ENCODE measurements at regions not wholly inside any gene's neighbourhood (a gene's known extent, or its start where the extent isn't known, plus 50 kb on each side); places are given as distances from the start of the nearest gene placed in this dataset.

DNA sequence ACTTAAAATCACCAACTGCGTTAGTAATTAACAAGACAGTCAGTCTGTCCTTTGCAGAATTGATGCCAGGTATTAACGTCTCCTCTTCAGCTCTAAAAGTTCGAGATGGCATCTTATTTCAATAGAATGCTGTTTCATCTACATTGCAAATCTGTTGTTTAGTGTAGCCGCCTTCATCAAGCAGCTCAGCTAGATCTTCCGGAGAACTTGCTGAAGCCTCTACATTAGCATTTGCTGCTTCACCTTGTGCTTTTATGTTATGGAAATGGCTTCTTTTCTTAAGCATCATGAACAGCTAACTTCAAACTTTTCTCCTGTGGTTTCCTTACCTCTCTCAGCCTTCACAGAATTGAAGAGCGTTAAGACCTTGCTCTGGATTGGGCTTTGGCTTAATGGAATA is 95.5 kb upstream of the FAM20C start:
- Histone ChIP-seq H3K4me2 (ENCODE audit: insufficient read depth, low read length) (no peak overlapping the region), H3K27ac (ENCODE audit: low read length) (no peak overlapping the region), H3K9ac (ENCODE audit: low read depth, low read length) (no peak overlapping the region), H3K36me3 (ENCODE audit: insufficient read depth, low read length) (no peaks in the 10 kb centered on the region), H4K20me1 (ENCODE audit: insufficient read depth, low read length) (no peaks in the 10 kb centered on the region), H3K9me3 (ENCODE audit: insufficient read depth, low read length, severe bottlenecking) (no peaks in the 10 kb centered on the region), H3K4me1 (ENCODE audit: insufficient read depth, low read length) (no peaks in the 10 kb centered on the region), H3K4me3 (ENCODE audit: low read depth in 1 of 2, low read length in 2 of 2) (no peak overlapping the region), H3K79me2 (ENCODE audit: insufficient read depth, low read length) (no peaks in the 10 kb centered on the region), H3K27me3 (ENCODE audit: insufficient read depth, low read length, poor library complexity) (peaks cover 11% of the 10 kb centered on the region), H2AFZ (ENCODE audit: low read depth, low read length) (no peak overlapping the region)
- TF ChIP-seq, protein P1, sequence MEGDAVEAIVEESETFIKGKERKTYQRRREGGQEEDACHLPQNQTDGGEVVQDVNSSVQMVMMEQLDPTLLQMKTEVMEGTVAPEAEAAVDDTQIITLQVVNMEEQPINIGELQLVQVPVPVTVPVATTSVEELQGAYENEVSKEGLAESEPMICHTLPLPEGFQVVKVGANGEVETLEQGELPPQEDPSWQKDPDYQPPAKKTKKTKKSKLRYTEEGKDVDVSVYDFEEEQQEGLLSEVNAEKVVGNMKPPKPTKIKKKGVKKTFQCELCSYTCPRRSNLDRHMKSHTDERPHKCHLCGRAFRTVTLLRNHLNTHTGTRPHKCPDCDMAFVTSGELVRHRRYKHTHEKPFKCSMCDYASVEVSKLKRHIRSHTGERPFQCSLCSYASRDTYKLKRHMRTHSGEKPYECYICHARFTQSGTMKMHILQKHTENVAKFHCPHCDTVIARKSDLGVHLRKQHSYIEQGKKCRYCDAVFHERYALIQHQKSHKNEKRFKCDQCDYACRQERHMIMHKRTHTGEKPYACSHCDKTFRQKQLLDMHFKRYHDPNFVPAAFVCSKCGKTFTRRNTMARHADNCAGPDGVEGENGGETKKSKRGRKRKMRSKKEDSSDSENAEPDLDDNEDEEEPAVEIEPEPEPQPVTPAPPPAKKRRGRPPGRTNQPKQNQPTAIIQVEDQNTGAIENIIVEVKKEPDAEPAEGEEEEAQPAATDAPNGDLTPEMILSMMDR (IDR thresholded peaks at IDR 0.05; ENCODE audit: borderline replicate concordance, extremely low read depth, low read length, poor library complexity, severe bottlenecking), result no peak
- DNase-seq (no peak), ATAC-seq (ENCODE audit: insufficient read depth, low read depth) (no peak)

DNA sequence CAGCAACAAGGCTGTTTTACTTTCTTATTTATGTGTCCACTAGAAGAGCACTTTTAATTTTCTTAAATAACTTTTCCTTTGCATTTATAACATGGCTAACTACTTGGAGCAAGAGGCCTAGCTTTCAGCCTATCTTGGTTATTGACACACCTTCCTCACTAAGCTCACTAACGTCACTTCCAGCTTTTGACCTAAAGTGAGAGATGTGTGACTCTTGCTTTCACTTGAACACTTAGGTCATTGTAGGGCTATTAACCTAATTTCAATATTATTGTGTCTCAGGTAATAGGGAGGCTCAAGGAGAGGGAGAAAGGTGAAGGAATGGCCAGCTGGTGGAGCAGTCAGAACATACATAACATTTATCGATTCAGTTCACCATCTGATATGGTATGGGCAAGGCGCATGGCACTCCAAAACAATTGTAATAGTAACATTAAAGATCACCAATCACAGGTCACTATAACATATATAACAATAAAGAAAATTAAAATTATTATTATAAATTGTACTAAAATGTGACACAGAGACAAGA is 95.0 kb upstream of the FAM20C start:
- H3K4me2 ChIP-seq (ENCODE audit: insufficient read depth, low read length), result no peak overlapping the region
- no peak overlapping the region for H3K9ac ChIP-seq (ENCODE audit: low read depth, low read length)

DNA sequence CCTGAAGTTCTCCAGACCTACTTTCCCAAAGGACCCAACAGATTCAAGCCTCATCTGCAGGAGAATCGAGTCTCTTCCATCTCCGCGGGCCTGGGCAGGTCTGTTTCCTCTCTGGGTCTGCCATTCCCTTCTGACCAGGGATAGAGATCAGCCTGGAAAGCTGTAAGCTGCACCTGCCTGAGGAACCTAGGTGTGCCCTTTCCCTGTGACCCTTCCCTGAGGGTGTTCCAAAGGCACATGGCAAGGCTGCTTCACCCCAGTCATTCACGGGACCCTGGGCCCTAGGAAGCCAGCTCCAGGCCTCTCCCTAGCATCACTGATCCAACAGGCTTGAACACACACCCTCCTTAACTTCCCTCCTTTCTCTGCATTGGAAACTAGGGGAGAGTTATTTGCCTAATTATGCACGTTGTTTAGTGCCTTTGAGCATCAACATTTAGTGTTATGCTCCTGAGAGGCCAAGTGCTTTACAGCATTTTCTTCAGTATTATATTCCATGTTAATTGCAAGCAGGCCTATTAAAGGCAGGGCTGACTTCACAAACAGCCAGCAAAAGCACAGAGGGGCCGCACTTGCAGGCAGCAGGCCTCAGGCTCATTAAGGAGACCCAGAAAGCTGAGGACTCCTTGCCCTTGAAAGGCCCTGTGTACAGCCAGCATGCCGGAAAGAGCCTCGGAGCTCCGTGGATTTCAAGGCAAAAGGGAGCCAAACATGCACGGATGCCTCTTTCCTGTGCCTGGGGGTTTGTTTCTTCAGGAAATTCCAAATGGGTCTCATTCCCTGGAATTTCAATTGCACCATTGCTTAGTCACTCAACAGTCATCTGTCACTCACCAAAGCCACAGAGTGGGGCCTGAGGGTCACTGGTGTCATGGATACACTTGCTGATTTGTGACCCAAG is 91.0 kb upstream of the FAM20C start:
- Histone ChIP-seq H3K9me3 (ENCODE audit: insufficient read depth, low read length, severe bottlenecking) (no peaks in the 10 kb centered on the region), H3K36me3 (ENCODE audit: insufficient read depth, low read length) (no peaks in the 10 kb centered on the region), H2AFZ (ENCODE audit: low read depth, low read length) (no peak overlapping the region), H3K79me2 (ENCODE audit: insufficient read depth, low read length) (no peaks in the 10 kb centered on the region), H3K27me3 (ENCODE audit: insufficient read depth, low read length, poor library complexity) (peaks cover 8% of the 10 kb centered on the region), H4K20me1 (ENCODE audit: insufficient read depth, low read length) (no peaks in the 10 kb centered on the region), H3K27ac (ENCODE audit: low read length) (no peak overlapping the region), H3K4me1 (ENCODE audit: insufficient read depth, low read length) (no peaks in the 10 kb centered on the region), H3K4me2 (ENCODE audit: insufficient read depth, low read length) (no peak overlapping the region), H3K9ac (ENCODE audit: low read depth, low read length) (no peak overlapping the region), H3K4me3 (ENCODE audit: low read depth in 1 of 2, low read length in 2 of 2) (no peak overlapping the region)
- ATAC-seq (ENCODE audit: insufficient read depth, low read depth) (no peak), DNase-seq (no peak)
- TF ChIP-seq EZH2 (IDR thresholded peaks at IDR 0.05; ENCODE audit: borderline replicate concordance, low read depth, low read length, severe bottlenecking), result no peak
- TF ChIP-seq, protein P1 (IDR thresholded peaks at IDR 0.05; ENCODE audit: borderline replicate concordance, extremely low read depth, low read length, poor library complexity, severe bottlenecking), result no peak

More for the DNA sequence above, 95.0 kb upstream of the FAM20C start:
- DNase-seq, result no peak
- ATAC-seq (ENCODE audit: insufficient read depth, low read depth), result no peak
- Histone ChIP-seq H3K4me3 (ENCODE audit: low read depth in 1 of 2, low read length in 2 of 2) (no peak overlapping the region), H3K79me2 (ENCODE audit: insufficient read depth, low read length) (no peaks in the 10 kb centered on the region), H3K27me3 (ENCODE audit: insufficient read depth, low read length, poor library complexity) (peaks cover 11% of the 10 kb centered on the region), H3K36me3 (ENCODE audit: insufficient read depth, low read length) (no peaks in the 10 kb centered on the region), H3K4me1 (ENCODE audit: insufficient read depth, low read length) (no peaks in the 10 kb centered on the region), H4K20me1 (ENCODE audit: insufficient read depth, low read length) (no peaks in the 10 kb centered on the region), H3K9me3 (ENCODE audit: insufficient read depth, low read length, severe bottlenecking) (no peaks in the 10 kb centered on the region), H2AFZ (ENCODE audit: low read depth, low read length) (no peak overlapping the region), H3K27ac (ENCODE audit: low read length) (no peak overlapping the region)
- TF ChIP-seq, protein P1 (IDR thresholded peaks at IDR 0.05; ENCODE audit: borderline replicate concordance, extremely low read depth, low read length, poor library complexity, severe bottlenecking), result no peak
- no peak for TF ChIP-seq EZH2 (IDR thresholded peaks at IDR 0.05; ENCODE audit: borderline replicate concordance, low read depth, low read length, severe bottlenecking)
